GM20431 (cell line): ENCODE measurements at regions not wholly inside any gene's neighbourhood (a gene's known extent, or its start where the extent isn't known, plus 50 kb on each side); places are given as distances from the start of the nearest gene placed in this dataset.

Source experiments
- in situ Hi-C: fragments of 300-500 bp; cut with MseI, MboI; formaldehyde crosslinking; loops from one replicate; pipeline ENCODE4 v1.15.0; 2020; ENCODE audit warnings: low sequenced_read_pairs; ENCODE audit not compliant: unreplicated experiment

GRCh38 chr22:22408731-22409696, 99.5 kb downstream of the ZNF280B start:
- in situ Hi-C loops: no loop called here

- in situ Hi-C loops: no loop called here
These were observed 98.4 kb downstream of the ZNF280B start for GRCh38 chr22:22410121-22410520.

DNA sequence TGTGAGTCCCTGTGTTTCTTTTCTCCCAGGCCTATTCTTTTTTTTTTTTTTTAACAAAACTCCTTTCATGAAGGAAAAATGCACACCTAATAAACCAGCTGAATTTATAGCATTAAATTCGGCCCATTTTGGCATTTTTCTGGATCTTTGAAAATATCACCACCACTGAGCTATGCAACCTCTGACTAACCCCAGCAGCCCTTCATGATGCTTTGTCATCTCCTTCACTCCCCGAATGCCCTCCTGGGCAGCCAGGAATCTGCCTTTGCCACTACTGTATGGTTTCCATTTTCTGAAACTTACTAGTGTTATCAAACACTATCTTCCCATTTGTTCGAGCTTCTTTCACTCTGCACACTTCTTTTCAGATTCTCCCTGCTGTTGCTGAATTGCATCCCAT, 97.9 kb downstream of the ZNF280B start:
- in situ Hi-C loops: no loop called here

GRCh38 chr22:22414266-22414665, 94.3 kb downstream of the ZNF280B start:
- in situ Hi-C loops: no loop called here

GRCh38 chr22:22417495-22418162, 90.9 kb downstream of the ZNF280B start:
- in situ Hi-C loops: no loop called here

GRCh38 chr22:22418163-22418549, 90.4 kb downstream of the ZNF280B start:
- in situ Hi-C loops: no loop called here

DNA sequence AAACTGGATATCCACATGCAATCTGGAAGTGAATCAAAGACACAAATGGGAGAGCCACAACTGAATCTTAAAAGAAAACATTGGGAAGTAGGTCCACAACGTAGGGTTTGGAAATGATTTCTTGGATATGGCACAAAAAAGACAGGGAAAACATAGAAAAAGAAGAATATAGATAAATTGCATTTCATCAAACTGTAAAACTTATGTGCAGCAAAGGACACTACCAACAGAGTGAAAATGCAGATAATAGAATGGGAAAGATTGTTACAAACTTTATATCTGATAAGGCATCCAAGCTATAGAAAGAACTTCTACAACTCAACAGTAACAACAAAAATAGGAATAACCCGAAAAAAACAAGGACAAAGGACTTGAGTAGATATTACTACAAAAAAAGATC, 89.6 kb downstream of the ZNF280B start:
- in situ Hi-C loops: no loop called here

- in situ Hi-C loops: no loop called here
These were observed 88.0 kb downstream of the ZNF280B start for GRCh38 chr22:22420580-22420979.

- in situ Hi-C loops: no loop called here
These were observed 87.2 kb downstream of the ZNF280B start for GRCh38 chr22:22421392-22421791.

DNA sequence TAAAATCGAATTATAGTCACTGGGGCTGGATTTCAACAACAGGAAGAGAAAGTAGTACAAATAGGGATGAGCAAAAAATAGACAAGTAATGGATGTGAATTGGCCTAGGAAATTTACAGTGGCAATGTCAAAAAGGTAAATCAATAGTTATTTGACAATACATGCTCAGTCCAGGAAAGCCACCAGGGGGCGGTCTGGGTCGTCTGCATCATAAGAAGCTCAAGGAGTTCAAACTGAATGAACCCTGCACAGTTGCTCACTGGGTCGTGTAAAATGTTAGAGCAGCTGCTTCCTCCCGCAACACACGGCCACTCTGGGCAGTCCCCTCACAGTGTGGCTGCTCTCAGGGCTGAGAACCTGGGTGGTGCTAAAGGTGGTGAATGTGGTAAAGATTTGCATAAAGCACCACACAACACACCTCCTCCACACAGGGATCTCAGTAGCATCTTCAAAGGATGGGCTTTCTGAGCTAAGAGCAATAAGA, 85.9 kb downstream of the ZNF280B start:
- in situ Hi-C loops: no loop called here

DNA sequence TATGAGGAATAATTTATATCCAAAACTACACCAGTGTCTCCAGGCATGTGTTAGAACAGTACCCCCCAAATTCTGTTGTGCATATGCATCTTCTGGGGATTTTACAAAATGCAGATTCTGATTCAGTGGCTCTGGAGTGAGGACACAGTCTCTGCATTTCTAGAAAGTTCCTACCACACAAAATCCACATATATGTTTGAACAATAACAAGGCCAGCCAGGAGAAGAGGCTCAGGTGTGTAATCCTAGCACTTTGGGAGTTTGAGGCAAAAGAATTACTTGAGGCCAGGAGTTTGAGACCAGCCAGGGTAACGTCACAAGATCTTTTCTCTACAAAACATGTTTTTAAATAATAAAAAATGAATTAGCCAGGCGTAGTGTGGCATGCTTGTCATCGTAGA, 84.9 kb downstream of the ZNF280B start:
- in situ Hi-C loops: no loop called here

- in situ Hi-C loops: no loop called here
These were observed 84.2 kb downstream of the ZNF280B start for GRCh38 chr22:22424210-22424800.

DNA sequence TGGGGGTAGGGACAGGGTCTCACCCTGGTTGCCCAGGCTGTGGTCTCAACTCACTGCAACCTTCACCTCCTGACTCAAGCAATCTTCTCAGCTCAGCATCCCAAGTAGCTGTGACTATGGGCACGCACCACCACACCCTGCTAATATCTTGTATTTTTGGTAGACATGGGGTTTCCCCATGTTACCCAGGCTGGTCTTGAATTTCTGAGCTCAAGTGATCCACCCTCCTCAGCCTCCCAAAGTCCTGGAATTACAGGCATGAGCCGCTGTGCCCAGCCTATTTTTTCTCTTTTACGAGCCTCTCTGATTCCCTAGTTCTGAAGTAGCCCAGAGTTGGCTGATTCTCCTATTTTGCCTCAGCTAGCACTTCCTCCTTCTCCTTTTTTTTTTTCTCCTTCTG, 83.6 kb downstream of the ZNF280B start:
- in situ Hi-C loops: no loop called here

DNA sequence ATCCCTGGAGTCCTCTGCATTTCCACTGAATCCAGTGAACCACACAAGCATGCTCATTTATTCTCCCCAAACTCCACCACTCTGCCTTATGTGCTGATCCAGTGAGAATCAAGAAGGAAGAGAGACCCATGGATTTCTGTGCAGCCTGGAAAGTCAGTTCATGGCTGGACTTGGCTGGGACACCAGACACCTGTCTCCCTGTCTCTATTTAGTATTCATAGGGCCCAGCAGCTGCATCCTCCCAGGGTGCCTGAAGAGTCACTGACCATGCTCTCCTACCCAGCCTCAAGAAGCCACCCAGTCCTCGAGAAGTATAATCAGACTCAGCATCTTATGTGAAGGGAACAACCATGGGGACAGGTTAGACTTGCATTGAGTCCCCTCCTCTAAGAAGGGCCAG, 83.2 kb downstream of the ZNF280B start:
- in situ Hi-C loops: no loop called here

DNA sequence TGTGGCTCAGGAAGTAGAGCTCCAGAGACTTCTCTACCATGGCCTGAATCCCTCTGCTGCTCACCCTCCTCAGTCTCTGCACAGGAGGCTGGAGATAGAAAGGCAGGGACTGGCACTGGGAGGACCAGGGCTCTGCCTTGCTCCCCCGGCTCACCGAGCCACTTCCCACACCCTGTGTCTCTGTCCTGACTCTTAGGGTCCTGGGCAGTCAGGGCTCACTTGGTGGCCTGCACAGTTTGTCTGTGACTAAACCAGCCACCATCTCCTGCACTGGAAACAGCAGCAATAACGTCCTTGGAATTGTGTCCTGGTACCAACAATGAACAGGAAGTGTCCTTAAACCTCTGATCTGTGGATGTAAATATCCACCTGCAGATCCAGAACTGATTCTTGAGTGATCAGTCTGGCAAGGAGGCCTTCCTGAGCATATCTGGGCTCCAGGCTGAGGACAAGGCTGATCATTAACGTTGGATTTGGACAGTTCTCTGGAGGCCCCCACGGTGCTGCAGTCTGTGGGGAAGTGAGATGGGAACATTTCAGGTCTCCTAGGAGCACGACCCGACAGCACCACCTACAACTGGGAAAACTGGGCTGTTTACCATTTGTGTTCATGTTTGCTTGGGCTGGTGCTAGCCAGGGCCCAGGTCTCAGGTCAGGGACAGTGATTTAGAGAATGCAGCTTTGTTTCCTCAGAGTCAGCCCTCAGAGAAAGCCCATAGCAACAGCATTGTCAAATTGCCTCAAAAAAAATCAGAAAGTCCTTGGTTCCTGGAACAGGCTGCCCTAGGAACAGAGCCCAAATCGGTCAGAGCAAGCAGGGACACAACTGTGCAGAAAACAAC, 82.5 kb downstream of the ZNF280B start:
- in situ Hi-C loops: no loop called here

DNA sequence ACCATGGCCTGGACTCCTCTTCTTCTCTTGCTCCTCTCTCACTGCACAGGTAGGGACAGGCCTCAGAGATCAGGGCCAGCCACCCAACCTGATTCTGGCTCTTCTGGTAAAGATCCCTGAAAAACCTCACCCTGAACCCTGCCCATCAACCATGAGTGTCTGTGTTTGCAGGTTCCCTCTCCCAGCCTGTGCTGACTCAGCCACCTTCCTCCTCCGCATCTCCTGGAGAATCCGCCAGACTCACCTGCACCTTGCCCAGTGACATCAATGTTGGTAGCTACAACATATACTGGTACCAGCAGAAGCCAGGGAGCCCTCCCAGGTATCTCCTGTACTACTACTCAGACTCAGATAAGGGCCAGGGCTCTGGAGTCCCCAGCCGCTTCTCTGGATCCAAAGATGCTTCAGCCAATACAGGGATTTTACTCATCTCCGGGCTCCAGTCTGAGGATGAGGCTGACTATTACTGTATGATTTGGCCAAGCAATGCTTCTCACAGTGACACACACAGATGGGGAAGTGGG, 80.9 kb downstream of the ZNF280B start:
- in situ Hi-C loops: no loop called here

GRCh38 chr22:22428222-22429098, 80.1 kb downstream of the ZNF280B start:
- in situ Hi-C loops: no loop called here

DNA sequence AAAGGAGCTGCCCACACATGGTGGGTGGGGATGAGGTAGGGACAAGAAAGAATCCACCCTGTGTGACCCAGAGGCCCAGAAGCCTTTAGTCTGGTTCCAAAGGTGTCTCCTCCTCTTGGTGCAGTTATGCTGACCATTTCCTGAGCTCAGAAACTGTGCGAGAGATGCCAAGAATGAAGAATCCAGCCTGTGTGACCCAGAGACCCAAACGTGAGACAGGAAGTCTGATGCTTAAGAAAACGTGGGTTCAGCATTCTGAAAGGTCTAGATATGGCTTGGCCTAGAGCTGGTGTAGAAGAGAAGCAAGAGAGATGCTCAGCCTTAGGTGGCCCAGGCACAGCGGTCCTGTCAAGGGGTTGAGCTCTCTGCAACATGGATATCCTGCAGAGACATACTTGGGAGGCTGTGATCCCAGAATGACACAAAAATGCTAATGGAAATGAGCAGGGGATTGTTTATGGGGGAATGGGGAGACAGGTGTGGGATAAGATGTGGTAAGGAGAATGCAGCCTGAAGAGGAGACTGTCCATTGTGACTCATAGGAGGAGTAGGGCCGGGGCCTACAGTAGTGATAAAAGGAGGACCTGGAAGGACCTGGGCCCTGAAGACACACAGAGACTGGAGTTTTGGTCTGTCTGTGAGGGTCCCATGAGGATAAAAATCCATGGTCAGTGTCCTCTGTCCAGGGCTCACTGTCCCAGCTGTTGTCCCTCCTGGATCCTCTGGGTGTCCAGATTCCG, 79.0 kb downstream of the ZNF280B start:
- in situ Hi-C loops: no loop called here
